Esophagus mucosa (tissue), 1 donor: ENCODE measurements at regions not wholly inside any gene's neighbourhood (a gene's known extent, or its start where the extent isn't known, plus 50 kb on each side); places are given as distances from the start of the nearest gene placed in this dataset.

Experiments
- ATAC-seq: fragments of 200-7000 bp; cut with Tn5 transposase; one replicate; pipeline ENCODE4 v1.9.1; 2020
- donor health status: DM: yes; HTN: yes; CAD: no.

DNA sequence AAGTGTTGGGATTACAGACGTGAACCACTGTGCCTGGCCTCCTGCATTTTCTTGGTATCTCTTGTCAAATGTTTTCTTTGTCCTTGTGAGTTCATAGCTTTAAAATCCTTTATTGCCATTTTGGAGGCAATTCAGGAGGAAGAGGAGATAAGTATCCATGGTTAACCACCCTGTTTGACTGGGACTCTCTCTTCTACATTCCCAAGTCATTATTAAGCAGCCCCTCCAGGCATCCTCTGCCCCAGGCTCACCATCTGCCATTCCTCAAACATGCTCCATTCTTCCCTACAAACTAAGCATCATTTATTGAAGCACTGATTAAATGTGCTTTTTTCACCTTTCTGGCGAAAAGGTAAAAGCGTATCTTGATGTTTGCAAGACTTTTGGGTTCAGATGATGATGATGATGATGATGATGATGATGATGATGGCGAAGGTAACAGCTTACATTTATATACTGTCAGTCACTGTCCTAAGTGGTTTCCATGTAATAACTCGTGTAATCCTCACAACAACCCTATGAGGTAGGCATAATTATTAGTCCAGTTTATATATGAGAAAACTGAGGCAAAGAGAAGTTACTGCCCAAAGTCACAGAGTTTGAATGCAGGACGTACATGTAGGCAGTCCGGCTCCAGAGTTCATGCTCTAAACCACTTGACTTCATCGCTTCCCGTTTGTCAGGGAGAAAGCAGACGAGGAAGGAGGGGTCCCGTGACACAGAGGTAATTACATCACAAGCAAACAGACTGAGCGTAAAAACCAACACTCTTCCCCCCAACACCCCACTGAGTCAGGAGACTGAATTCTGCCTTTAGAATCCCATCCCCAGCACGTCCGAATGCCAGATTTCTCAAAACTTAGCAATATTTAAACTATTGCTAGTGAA, 69.7 kb upstream of the ACKR3 start:
- ATAC-seq, result no peak

DNA sequence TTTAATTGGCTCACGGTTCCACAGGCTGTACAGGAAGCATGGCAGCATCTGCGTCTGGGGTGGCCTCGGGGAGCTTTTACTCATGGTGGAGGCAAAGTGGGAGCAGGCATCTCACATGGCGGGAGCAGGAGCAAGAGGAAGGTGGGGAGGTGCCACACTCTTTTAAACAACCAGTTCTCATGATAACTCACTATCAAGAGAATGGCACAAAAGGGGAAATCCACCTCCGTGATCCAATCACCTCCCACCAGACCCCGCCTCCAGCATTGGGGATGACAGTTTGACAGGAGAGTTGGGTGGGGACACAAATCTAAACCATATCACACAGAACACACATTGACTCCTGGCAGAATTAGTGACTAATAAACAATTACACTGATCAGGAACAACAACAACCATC, 68.6 kb upstream of the ACKR3 start:
- no peak for ATAC-seq

- ATAC-seq, result no peak
These were observed 68.1 kb upstream of the ACKR3 start for GRCh38 chr2:236501531-236501930.

DNA sequence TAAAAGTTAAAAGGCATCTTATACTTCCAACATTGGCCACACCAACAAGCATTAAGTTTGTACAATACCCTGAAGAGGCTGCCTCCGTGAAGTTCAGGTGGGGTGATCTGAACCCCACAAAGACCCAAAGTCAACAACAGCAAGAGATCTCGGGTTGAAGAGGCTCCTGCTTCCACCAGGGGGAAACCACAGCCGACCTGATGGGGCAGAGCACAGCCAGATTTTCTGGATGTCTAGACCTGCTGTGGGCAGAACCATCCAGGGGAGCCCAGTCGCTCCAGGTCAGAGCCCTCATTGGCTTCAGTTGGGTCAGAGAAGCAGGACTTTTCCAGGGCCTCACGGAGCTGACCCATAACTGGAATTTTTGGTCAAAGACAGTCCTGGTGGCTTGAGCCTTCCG, 66.5 kb upstream of the ACKR3 start:
- no peak for ATAC-seq

- no peak for ATAC-seq
These were observed 66.0 kb upstream of the ACKR3 start for GRCh38 chr2:236503583-236503982.

DNA sequence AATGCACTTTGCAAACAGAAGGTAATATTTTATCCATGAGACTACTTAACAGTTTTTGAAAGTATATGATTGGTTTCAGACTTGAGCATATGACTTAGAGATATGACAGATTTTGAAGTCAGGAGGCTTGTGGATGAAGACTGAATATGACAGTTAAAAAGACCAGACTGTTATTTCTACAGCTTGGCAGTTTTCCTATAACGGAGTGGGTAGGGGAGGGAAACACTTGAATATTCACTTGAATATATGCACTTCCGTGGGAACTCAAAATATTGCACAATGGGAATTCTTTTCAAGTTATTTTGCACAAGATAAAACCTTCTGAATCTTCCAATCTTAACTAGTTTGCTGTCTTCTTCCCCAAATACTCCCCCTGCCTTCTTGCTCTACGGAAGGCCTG, 64.6 kb upstream of the ACKR3 start:
- ATAC-seq, result no peak

GRCh38 chr2:236505648-236506047, 64.0 kb upstream of the ACKR3 start:
- ATAC-seq, result no peak

DNA sequence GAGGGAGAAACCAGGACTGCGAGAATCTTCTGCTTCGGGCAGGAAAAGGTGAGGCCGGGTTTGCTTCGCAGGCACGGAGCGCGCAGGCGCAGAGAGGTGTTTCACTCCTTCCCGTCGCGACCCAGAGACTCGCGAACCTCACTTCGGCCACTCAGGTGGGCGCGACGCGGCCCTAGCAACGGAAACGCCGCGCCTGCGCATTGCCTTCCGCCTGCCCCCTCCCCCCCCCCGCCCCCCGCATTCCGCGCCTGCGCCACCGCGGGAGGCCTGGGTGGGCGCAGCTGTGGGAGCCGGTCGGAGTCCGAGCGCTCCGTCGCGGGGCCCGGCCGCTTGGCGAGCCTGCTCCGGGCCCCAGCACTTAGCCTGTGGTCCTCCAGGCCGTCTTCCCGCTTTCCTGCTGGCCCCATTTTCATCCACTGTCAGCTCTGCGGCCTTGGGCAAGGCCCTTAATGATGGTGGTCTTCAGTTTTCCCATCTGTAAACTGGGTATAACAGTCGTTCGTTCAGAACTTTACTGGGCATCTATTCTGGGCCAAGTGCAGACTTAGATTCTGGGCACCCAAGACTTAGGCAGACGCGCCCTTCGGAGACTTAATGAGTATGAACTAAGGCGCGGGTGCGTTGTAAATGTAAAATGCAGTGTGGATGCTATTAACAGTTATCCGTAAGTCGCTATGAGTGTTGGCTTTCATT, 62.1 kb upstream of the ACKR3 start:
- ATAC-seq, result peak; percentile 56

DNA sequence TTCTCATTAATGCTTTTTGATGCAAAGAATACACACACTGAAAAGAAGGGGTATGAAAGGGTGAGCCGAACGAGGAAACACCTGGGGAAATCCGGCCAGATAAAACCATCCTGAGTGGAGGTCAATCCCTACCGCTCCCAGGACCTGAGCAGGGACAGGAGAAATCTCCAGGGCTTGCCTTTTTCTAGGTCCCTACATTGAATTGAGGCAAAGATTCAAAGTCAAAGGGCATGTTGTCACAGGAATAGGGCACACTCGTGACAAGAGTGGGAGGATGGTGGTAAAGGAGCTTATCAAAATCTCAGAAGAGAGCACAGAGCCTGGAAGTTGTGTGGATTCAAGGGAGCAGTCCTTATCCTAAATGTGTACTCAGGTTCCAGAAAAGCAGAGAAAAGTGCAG, 61.2 kb upstream of the ACKR3 start:
- no peak for ATAC-seq

GRCh38 chr2:236510034-236510433, 59.6 kb upstream of the ACKR3 start:
- ATAC-seq, result no peak

GRCh38 chr2:236511266-236511665, 58.4 kb upstream of the ACKR3 start:
- no peak for ATAC-seq

- ATAC-seq, result no peak
These were observed 57.4 kb upstream of the ACKR3 start for GRCh38 chr2:236512267-236512666.

DNA sequence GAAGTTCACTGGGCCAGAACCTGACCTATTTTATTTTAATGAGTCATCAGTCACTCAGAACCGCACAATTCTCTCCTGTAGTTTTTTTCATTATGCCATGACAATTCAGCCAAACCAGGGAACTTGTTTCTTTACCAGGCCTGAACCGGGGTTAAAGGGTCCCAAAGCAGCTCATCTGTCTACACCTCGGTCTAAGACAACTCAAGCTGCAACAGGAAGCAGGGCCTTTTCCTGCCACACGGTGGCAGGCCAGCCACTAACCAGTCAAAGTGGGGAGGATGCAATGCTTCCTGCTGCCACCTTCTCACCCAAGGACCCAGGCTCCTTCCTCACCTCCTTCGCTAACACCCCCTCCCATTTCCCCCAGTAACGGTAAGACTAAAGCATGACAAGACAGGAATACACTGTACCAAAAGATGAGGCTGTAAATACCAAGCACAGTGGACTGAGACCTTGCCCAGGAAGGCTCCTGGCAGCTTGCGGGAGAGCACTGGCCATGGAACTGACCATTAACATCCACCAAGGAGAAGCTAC, 56.7 kb upstream of the ACKR3 start:
- peak; percentile 82 for ATAC-seq

DNA sequence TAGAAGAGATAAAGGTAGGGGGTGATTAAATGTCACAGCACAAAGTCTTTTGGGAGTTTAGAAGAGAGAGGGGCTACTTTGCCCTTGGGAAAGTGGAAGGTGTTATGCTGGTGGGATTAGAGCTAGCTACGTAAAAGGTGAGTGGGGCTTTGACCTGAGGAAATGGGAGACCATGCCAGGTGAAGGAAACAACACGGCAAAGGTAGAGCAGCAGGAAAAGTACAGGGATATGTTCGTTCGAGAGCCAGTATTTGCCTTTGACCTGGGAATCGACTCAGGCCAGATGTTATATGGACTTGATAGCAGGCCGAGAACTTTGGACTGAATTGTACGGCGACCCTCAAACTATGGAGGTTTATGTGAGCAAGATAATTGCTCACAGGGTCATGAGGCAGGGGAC, 55.7 kb upstream of the ACKR3 start:
- ATAC-seq, result no peak

GRCh38 chr2:236516708-236517107, 52.9 kb upstream of the ACKR3 start:
- ATAC-seq, result no peak

DNA sequence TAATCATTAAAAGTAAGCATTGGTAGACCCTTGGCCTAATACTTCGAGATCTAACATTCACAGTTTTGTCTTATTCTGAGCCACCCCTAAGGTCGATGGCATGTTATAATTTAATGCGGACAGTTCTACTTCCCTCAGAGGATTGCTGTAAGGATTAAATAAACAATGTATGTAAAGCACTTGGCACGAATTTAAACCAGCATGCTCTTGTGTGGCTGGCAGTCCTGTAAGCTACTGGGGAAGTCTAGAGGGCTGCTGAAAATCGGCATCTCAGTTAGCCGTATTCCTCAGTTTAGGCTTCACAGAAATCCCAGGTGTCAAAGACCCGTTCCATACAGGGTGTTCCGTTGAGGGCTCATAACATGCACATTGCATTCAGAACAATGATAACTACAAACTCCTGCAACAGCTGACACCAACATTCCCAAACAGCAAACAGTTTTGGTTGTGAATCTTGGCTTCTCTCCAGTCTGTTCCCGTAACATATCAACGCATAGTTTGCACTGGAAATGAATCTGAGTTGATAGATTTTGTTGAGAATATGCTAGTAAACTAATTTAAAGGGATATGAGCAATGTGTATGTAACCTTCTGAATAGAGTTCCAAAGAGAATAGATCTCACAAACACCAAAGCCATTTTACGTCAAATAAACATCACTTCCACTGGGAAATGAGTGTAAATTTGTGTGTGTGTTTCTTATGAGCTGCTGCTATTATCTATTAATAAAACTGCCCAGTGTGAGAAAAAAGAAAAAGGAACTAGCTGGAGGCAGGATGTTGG, 52.2 kb upstream of the ACKR3 start:
- no peak for ATAC-seq
